ENCODE measurements at regions not wholly inside any gene's neighbourhood (a gene's known extent, or its start where the extent isn't known, plus 50 kb on each side); places are given as distances from the start of the nearest gene placed in this dataset.

- Histone ChIP-seq H3K4me3 (no peak overlapping the region), H3K27ac (no peak overlapping the region), H3K9me3 (no peaks in the 10 kb centered on the region), H3K4me1 (no peaks in the 10 kb centered on the region), H3K4me2 (no peak overlapping the region)
- CTCF ChIA-PET: no interaction called here
- 59% methylated on average over 8 of the region's 8 CpGs for WGBS (ENCODE audit: missing lambda C conversion rate)
- TF ChIP-seq REST (IDR thresholded peaks at IDR 0.05) (no peak), PHF8 (IDR thresholded peaks at IDR 0.05; ENCODE audit: borderline replicate concordance, low read depth) (no peak), RARB (CRISPR knock-in tag; IDR thresholded peaks at IDR 0.05) (no peak), EHF (CRISPR knock-in tag; IDR thresholded peaks at IDR 0.05) (no peak), RAD21 (conservative IDR thresholded peaks at IDR 0.05 in 1 of 2, IDR thresholded peaks at IDR 0.05 in 1 of 2) (no peak), HOXA7 (CRISPR knock-in tag; IDR thresholded peaks at IDR 0.05) (no peak)
- DNase-seq (ENCODE audit: low read depth in 1 of 2, low spot score in 1 of 2) (no peak), FAIRE-seq (no peak), ATAC-seq (no peak)
- POLR2A ChIA-PET: no interaction called here
These were observed 738.0 kb downstream of the SI start for GRCh38 chr3:164340273-164340672.

- Histone ChIP-seq H3K4me2 (no peak overlapping the region), H3K9me3 (no peaks in the 10 kb centered on the region), H3K4me1 (no peaks in the 10 kb centered on the region), H3K27ac (no peak overlapping the region), H3K4me3 (no peak overlapping the region)
- DNase-seq (ENCODE audit: low read depth in 1 of 2, low spot score in 1 of 2): no peak
- ChIA-PET CTCF (interaction anchor here (1.1 kb wide), 1 partner anchor 74 kb away, joined by 3 read pairs; no protein-coding TSS in a partner anchor), POLR2A (no interaction called here)
- 40% methylated on average over 10 of the region's 10 CpGs for WGBS (ENCODE audit: missing lambda C conversion rate)
- no peak for TF ChIP-seq POLR2AphosphoS2 (conservative IDR thresholded peaks at IDR 0.05; ENCODE audit: low read length)
- TF ChIP-seq MYC (IDR thresholded peaks at IDR 0.05; ENCODE audit: borderline replicate concordance, low read length): no peak
- no peak for TF ChIP-seq GATA3 (IDR thresholded peaks at IDR 0.05; ENCODE audit: borderline replicate concordance)
- TF ChIP-seq E2F6 (IDR thresholded peaks at IDR 0.05; ENCODE audit: borderline replicate concordance, low read depth): no peak
- no peak for TF ChIP-seq HEYL (CRISPR knock-in tag; IDR thresholded peaks at IDR 0.05)
- no peak for TF ChIP-seq SREBF2 (IDR thresholded peaks at IDR 0.05)
- no peak for TF ChIP-seq RARB (CRISPR knock-in tag; IDR thresholded peaks at IDR 0.05)
- TF ChIP-seq TFCP2L1 (CRISPR knock-in tag; IDR thresholded peaks at IDR 0.05): no peak
- no peak for TF ChIP-seq MAZ (IDR thresholded peaks at IDR 0.05; ENCODE audit: borderline replicate concordance, low read depth, low read length)
- no peak for TF ChIP-seq JUN (IDR thresholded peaks at IDR 0.05)
- TF ChIP-seq USF2 (IDR thresholded peaks at IDR 0.05): no peak
- TF ChIP-seq ELK1 (IDR thresholded peaks at IDR 0.05; ENCODE audit: low read depth, low read length): no peak
- no peak for TF ChIP-seq MAFK (IDR thresholded peaks at IDR 0.05; ENCODE audit: partially characterized antibody)
- no peak for FAIRE-seq
- no peak for ATAC-seq
These were observed 745.2 kb downstream of the SI start for GRCh38 chr3:164332831-164333802.

All from A549 (cell line).